Skin epidermis (tissue), 12 donors: ENCODE measurements at regions not wholly inside any gene's neighbourhood (a gene's known extent, or its start where the extent isn't known, plus 50 kb on each side); places are given as distances from the start of the nearest gene placed in this dataset.
"Not testable (repeated sequence)": the region's sequence is repeated elsewhere in the genome, so short reads cannot be mapped to it uniquely, and the experiment has no call there.

Experiments
- H3K27ac ChIP-seq, 21 experiments: fragments of 200-600 bp; sonication (generic) in 11 of 21; one replicate each; pipeline ENCODE4 v1.5.0; 2020; ENCODE audit warnings: mild to moderate bottlenecking in 3 of 21, inconsistent platforms in 2 of 21, moderate library complexity in 2 of 21
- H3K4me3 ChIP-seq, 7 experiments: fragments of 200-600 bp; sonication (generic) in 2 of 7; one replicate each; pipeline ENCODE4 v1.5.0; 2020; ENCODE audit warnings: inconsistent platforms in 2 of 7, mild to moderate bottlenecking in 2 of 7, moderate library complexity in 1 of 7

DNA sequence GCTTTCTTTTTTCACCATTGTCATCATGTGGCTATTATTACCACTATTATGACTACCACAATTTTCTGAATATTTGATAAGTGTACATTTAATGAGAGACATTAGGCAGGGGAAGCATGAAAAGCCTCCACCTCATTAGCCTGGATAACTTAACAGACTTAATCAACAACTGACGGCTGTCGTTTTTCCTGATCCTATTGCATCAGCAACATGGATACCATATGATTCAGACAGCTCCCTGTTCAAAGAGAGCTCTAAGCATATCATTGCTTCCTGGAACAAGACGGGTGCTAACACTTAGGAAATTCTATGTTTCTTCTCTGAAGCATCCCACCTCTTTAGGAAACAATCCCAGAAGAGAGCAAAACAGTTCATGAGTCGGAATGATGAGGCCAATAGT lies 765.2 kb downstream of the NOVA1 start:
- Histone ChIP-seq H3K4me3 (no peak overlapping the region), H3K27ac (no peak overlapping the region)

DNA sequence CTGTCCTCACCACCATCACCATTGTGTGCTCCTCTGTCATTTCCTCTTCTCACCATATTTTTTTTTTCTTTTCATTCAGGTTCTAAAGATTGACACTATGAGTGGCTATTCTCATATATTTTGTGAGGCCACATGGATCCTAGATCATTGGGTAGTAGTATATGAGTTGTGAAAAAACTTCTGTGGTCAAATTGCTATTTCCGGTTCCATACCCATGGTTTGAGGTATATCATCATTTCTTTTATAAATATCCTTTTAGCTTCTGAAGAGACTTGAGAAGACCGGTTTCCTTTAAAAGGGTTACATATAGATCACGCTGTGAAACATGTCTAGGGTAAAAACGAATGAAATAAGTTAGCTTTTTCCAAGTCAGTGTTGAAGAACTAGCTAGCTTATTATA lies 769.3 kb downstream of the NOVA1 start:
- Histone ChIP-seq H3K27ac (no peak overlapping the region), H3K4me3 (no peak overlapping the region)

DNA sequence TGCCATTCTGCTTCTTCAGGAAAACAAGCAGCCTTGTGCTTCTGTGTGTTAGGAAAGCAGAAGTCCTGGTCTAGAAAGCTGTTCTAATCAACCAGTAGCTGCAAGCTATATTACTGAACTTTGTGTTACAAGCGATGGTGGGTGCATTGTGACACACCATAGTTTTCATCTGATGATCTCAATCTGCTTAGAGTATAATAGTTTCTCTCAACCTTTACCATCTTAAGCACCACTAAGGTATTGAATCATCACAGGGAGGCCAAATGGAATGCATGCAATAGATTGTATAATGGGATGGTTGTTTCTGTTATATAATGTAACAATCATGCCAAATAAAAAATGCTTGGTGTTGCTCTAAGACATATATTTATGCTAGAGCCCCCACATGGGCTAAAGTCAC lies 771.7 kb downstream of the NOVA1 start:
- Histone ChIP-seq H3K27ac (no peak overlapping the region), H3K4me3 (no peak overlapping the region)

DNA sequence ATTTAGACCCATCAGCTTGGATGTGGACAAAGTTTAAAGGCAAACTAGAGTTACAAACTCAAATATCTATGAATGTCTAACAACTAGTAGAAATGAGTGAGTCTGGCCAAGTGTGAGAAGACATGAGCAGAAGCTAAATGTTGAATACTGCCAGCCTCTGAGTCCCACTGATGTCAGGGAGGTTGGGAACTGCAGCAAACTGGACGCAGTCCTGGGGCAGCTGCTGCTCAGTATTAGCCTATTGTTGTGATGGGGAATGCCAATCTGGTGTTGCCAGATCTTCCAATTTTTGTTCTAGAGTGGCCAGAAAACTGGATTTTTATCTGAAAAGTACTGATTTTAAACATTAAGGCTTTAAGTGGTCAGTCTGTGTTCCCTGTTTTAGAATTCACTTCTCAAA lies 770.4 kb upstream of the STXBP6 start:
- no peak overlapping the region for H3K27ac ChIP-seq
- no peak overlapping the region for H3K4me3 ChIP-seq

DNA sequence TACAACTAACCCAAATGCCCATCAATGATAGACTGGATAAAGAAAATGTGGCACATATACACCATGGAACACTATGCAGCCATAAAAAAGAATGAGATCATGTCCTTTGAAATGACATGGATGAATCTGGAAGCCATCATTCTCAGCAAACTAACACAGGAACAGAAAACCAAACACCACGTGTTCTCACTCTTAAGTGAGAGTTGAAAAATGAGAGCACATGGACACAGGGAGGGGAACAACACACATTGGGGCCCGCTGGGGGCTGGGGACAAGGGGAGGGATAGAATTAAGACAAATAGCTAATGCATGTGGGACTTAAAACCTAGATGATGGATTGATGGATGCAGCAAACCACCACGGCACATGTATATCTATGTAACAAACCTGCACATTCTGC lies 764.7 kb upstream of the STXBP6 start:
- not testable (repeated sequence) for H3K4me3 ChIP-seq, H3K27ac ChIP-seq

DNA sequence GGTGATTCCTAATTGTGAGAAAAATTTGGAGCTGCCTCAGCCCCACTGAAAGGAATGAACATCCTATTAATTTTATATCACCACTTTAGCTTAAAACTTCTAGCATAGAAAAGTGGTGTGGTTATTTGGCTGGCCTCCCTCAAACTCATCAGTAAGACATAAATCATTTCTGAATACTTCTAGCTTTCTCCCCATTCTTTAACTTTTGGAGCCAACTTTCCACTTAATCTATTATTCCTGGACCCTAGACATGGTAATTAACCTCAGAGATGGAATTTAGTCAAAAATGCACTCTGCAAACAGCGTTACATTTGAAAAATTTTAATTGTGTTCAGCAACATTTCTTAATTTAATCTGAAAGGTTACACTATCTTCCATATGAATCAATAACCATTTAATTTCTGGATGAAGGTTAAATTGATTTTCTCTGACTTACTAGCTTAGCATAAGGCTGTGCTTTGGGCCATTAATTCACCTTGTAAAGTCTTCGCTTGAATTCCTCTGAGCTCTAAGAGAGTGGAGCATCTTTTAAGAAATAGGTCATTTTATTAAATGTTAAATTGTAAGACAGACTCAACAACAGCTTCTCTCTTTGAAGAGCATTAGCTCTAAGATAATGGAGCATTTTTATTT lies 753.6 kb upstream of the STXBP6 start:
- Histone ChIP-seq H3K4me3 (no peak overlapping the region), H3K27ac (no peak overlapping the region)

DNA sequence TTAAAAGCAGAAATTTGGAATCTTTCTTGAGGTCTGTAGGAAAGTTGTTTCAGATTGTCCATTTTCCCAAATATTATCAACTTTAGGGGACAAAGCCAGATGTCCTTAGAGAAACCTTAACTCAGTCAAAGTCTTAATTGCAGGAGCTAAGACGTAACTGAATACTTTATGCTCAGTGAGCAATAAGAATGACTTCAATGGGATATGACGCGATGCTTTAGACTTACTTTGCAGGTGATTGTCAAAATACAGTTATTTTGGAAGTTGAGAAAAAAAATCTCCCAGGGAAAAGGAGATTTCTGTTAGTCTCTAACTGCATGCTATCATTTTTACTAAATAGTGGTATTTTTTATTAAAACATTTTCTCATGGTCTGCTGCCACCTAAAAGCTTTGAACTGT lies 750.9 kb upstream of the STXBP6 start:
- Histone ChIP-seq H3K27ac (no peak overlapping the region), H3K4me3 (no peak overlapping the region)

DNA sequence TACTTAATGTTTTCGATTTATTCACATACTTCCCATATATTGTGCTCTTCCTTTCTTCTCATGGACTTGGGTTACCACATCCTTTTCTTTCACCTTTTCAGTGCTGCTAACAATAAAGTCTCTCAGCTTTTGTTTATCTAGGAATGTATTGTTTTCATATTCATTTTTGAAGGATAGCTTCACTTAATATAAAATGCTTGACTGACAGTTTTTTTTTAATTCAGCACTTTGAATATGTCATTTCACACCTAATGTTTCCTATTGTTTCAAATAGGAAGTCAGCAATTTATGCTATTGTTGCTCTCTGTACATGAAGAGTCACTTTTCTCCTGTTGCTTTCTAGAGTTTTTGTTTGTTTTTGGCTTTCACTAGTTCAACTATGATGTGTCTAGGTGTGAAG lies 738.3 kb upstream of the STXBP6 start:
- Histone ChIP-seq H3K27ac (no peak overlapping the region), H3K4me3 (no peak overlapping the region)

DNA sequence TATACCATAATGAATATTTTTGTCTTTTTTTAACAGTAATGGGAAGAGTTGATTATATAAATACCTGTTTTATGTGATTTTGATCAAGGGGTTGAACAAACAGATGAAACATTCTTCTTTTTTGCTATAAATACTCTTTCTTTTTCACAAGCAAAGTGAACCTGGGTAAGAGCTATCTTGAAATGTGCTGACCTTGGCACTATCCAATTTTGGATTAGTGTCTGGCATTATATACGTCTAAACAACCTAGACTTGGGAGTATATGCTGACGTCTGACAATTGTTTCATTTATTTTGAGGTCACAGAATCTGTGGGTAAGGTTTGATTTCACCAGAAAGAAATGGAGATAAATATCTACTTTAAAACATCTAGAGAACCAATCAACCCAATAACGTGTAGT lies 716.0 kb upstream of the STXBP6 start:
- H3K27ac ChIP-seq = no peak overlapping the region
- no peak overlapping the region for H3K4me3 ChIP-seq

DNA sequence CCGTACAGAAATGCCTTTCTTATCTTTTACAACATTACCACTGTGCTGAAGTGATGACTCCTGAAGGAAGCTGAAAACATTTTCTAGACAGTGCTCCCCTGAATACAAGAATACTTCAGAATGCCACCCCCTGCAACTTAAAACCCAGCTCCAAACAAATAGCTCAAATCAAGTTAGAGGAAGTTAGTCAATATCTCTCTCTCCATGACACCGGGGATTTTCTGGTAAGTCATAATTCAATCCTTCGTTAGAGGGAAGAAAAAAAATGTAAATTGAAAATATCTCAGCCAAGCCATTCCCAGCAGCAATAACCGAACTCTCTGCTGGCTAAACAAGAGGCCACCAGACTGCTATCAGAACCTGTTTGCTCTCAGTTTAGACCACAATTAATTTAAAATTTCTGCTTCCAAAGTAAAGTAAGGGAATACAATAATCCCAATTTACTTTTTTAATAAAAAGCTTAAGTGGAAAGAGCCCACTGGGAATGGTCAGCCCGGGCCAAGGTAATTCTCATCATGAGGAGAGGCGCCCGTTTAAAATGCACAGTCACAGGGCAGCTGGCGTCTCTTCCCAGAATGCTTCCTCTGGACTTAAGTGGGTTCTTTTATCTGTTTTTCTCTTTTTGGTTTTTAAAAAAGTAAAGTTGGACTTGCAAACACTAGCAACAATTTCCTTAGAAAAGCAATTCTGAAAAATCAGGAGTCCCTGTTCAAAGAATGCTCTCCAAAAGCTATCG lies 710.1 kb upstream of the STXBP6 start:
- no peak overlapping the region for H3K4me3 ChIP-seq
- no peak overlapping the region for H3K27ac ChIP-seq

DNA sequence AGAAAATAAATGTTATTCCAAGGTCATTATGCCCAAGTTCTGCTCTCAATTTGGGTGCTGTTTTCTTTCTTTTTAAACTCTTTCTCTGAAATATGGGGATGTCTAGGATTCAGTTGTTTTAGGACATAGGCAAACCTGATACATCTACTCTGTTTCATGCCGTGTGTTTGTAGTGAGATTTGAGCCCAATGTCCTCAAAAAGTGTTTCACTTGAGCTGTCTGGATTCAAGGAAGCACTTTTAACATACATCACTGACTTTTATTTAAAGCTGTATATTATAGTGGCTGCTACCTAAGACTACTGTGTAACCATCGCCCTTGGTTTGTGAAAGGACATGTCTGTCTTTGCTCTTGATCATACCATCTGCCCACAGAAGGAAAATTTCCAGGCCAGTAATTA lies 709.3 kb upstream of the STXBP6 start:
- Histone ChIP-seq H3K27ac (no peak overlapping the region), H3K4me3 (no peak overlapping the region)

DNA sequence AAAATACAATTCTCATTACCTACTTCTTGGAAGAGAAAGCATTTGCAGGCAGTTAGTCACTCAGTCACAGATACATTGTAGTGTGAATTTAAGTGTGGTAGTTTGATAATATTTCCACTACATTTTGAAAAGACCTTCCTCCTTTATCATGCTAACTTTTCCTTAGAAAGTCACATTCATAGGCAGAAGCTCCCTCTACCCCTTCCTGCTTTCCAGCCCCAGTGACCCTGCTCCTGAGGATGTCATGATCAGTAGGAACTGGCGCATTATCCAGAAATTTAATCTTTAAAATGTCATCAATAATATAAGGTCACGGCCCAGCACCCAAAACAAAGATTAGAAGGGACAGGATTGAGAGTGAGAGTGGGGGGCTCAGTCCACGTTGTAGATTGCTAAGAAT lies 707.4 kb upstream of the STXBP6 start:
- no peak overlapping the region for H3K27ac ChIP-seq
- H3K4me3 ChIP-seq = no peak overlapping the region

DNA sequence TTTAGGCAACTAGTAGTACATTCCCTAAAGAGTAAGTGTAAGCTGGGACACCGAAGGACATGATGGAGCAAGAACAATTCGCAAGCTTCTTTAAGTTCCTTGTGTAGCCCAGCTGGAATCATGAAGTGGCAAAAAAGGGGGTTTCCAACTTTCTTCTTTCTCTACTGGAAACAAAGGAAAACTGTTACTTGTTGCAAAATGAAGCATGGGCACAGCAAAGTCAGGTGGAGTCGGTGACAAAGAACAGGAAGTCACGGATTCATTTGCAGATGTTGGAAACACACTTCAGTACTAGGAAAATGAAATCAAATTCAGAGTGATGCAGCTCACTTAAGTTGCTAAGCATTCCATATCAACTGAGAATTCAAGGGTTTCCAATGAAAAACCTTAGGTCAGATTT lies 706.9 kb upstream of the STXBP6 start:
- Histone ChIP-seq H3K27ac (no peak overlapping the region), H3K4me3 (no peak overlapping the region)

DNA sequence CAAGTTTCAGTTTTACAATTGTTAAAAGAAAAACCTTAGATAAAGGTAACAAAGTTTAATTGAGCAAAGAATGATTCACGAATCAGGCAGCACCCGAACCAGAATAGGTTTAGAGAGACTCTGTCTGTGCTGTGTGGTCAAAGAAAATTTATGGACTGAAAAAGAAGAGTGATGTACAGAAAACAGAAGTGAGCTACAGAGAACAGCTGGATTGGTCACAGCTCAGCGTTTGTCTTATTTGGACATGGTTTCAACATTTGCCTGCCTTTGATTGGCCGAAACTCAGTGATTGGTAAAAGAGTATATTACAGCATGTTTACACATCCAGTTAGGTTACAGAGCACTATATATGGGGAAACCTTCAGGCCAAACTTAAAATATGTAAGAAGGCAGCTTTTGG lies 703.2 kb upstream of the STXBP6 start:
- no peak overlapping the region for H3K27ac ChIP-seq
- no peak overlapping the region for H3K4me3 ChIP-seq

DNA sequence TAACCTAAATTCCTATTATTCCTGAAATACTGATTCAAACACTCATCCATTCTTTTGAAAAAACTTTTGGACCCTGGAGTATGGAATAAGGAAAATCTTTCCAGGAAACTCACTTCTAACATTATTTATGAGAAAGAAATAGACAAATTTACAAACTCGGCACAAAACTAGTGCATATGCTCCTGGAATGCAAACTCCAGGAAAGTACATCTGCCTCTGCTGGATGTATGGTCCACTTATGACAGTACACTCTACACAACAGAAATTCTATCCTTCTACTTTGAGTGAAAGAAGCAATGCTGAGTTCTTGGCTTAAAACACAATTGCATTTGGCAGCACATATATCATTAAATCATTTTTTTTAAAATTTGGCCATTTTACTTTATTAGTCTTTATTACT lies 700.5 kb upstream of the STXBP6 start:
- Histone ChIP-seq H3K27ac (no peak overlapping the region), H3K4me3 (no peak overlapping the region)
